ENCODE measurements at regions not wholly inside any gene's neighbourhood (a gene's known extent, or its start where the extent isn't known, plus 50 kb on each side); places are given as distances from the start of the nearest gene placed in this dataset.

GRCh38 chr9:99605016-99605743 is 216.5 kb upstream of the NR4A3 start:
- BruUV-seq (replicated peaks): no TSS peak
- Histone ChIP-seq H4K20me1 (replicated peaks; ENCODE audit: control insufficient read depth, insufficient read depth, low read length) (0 out of 2 replicates have a peak, but pooled peaks cover 3% of the 10 kb centered on the region), H3K9me1 (ENCODE audit: control insufficient read depth, insufficient read depth, low read length) (no peaks in the 10 kb centered on the region), H3K36me3 (ENCODE audit: control insufficient read depth, insufficient read depth, low read length) (no peaks in the 10 kb centered on the region), H3K27me3 (ENCODE audit: control insufficient read depth in 2 of 2, insufficient read depth in 2 of 2, low read length in 2 of 2) (peaks cover 4 to 6% of the 10 kb centered on the region in 2 experiments; a peak in 2 of 5 replicates), H3K9me3 (replicated peaks; ENCODE audit: control insufficient read depth, insufficient read depth, low read depth, low read length) (no peaks in the 10 kb centered on the region), H3K4me2 (ENCODE audit: insufficient read depth, low read length) (no peak overlapping the region), H3K4me3 (no peak overlapping the region), H2AFZ (ENCODE audit: low read depth, low read length) (no peak overlapping the region), H3K9ac (ENCODE audit: insufficient read depth in 1 of 2, low read depth in 2 of 2, low read length in 2 of 2) (no peak overlapping the region), H3K4me1 (replicated peaks in 1 of 2; ENCODE audit: control insufficient read depth in 2 of 2, insufficient read depth in 2 of 2, low read length in 2 of 2) (no peaks in the 10 kb centered on the region), H3K27ac (ENCODE audit: extremely low read depth, low read depth, low read length) (no peak overlapping the region), H3K79me2 (ENCODE audit: control insufficient read depth, insufficient read depth, low read length) (no peaks in the 10 kb centered on the region)
- ChIA-PET CTCF (ENCODE audit: low intra/inter-chr PET ratio) (no interaction called here), POLR2A (no interaction called here)
- WGBS (ENCODE audit: insufficient coverage, low coverage, missing lambda C conversion rate): 1% methylated on average over 5 of the region's 5 CpGs
- ATAC-seq (no peak), FAIRE-seq (no peak), DNase-seq (ENCODE audit: extremely low read depth in 1 of 4, low spot score in 3 of 4) (no peak)
- intact Hi-C loops (cut with micrococcal nuclease): no loop called here
- in situ Hi-C loops (cut with MboI): no loop called here
- no peak for TF ChIP-seq ZNF354B (CRISPR knock-in tag; IDR thresholded peaks at IDR 0.05)
- no peak for TF ChIP-seq E4F1 (CRISPR knock-in tag; IDR thresholded peaks at IDR 0.05; ENCODE audit: borderline replicate concordance)
- TF ChIP-seq ZNF134 (CRISPR knock-in tag; conservative IDR thresholded peaks at IDR 0.05): no peak
- TF ChIP-seq CREB5 (CRISPR knock-in tag; IDR thresholded peaks at IDR 0.05): no peak
- no peak for TF ChIP-seq ZBTB8A (IDR thresholded peaks at IDR 0.05; ENCODE audit: partially characterized antibody)
- no peak for TF ChIP-seq DDX20 (tag; IDR thresholded peaks at IDR 0.05; ENCODE audit: low read depth)
- TF ChIP-seq RAD51 (IDR thresholded peaks at IDR 0.05; ENCODE audit: borderline replicate concordance, low read depth): no peak
- no peak for TF ChIP-seq MAFK (IDR thresholded peaks at IDR 0.05; ENCODE audit: low read length)
- no peak for TF ChIP-seq FUS (optimal IDR thresholded peaks at IDR 0.05; ENCODE audit: low read depth, low read length)
- TF ChIP-seq ZZZ3 (IDR thresholded peaks at IDR 0.05): no peak
- TF ChIP-seq ZNF639 (CRISPR knock-in tag; conservative IDR thresholded peaks at IDR 0.05 in 1 of 2, IDR thresholded peaks at IDR 0.05 in 1 of 2): no peak
- TF ChIP-seq HMBOX1 (IDR thresholded peaks at IDR 0.05): no peak
- TF ChIP-seq ZBTB43 (CRISPR knock-in tag; IDR thresholded peaks at IDR 0.05): no peak
